DND-41 (cell line): ENCODE measurements at regions not wholly inside any gene's neighbourhood (a gene's known extent, or its start where the extent isn't known, plus 50 kb on each side); places are given as distances from the start of the nearest gene placed in this dataset.
"Not testable (repeated sequence)": the region's sequence is repeated elsewhere in the genome, so short reads cannot be mapped to it uniquely, and the experiment has no call there.

Experiments
- ATAC-seq: fragments of 200-7000 bp; cut with Tn5 transposase; 3 replicates; pipeline ENCODE4 v1.9.1; 2021; ENCODE audit warnings: low read depth; ENCODE audit not compliant: insufficient read depth
- DNase-seq: peaks from one replicate; pipeline ENCODE4 v3.0.0-alpha.2; 2020
- H2AFZ ChIP-seq: 2 replicates; pipeline ENCODE4 v1.6.0; 2012; ENCODE audit warnings: low read depth, low read length
- H3K27ac ChIP-seq: 2 replicates; pipeline ENCODE4 v1.5.1; 2012; ENCODE audit warnings: low read length, inconsistent platforms
- H3K27me3 ChIP-seq: fragments of 200-600 bp; sonication (generic); 2 replicates; pipeline ENCODE4 v1.6.0; 2012; ENCODE audit warnings: low read length, mild to moderate bottlenecking, inconsistent platforms; ENCODE audit not compliant: insufficient read depth, poor library complexity
- H3K36me3 ChIP-seq: 2 replicates; pipeline ENCODE4 v1.5.1; 2012; ENCODE audit warnings: low read length, inconsistent platforms; ENCODE audit not compliant: insufficient read depth
- H3K4me1 ChIP-seq: 2 replicates; pipeline ENCODE4 v1.5.1; 2012; ENCODE audit warnings: mild to moderate bottlenecking, low read length; ENCODE audit not compliant: insufficient read depth
- H3K4me2 ChIP-seq: 2 replicates; pipeline ENCODE4 v1.6.0; 2012; ENCODE audit warnings: mild to moderate bottlenecking, moderate library complexity, low read length, inconsistent platforms; ENCODE audit not compliant: insufficient read depth
- H3K4me3 ChIP-seq, 2 experiments: fragments of 200-600 bp in 1 of 2; shearing (Covaris generic) in 1 of 2; 2 replicates each; pipeline ENCODE4 v1.5.1; 2012 to 2016; ENCODE audit warnings: inconsistent platforms in 2 of 2, low read length in 2 of 2, mild to moderate bottlenecking in 2 of 2, low read depth in 1 of 2, moderate library complexity in 1 of 2
- H3K79me2 ChIP-seq: 2 replicates; pipeline ENCODE4 v1.6.0; 2012; ENCODE audit warnings: low read length, inconsistent platforms; ENCODE audit not compliant: insufficient read depth
- H3K9ac ChIP-seq: 2 replicates; pipeline ENCODE4 v1.6.0; 2012; ENCODE audit warnings: low read depth, mild to moderate bottlenecking, inconsistent platforms, low read length, moderate library complexity
- H3K9me3 ChIP-seq: 2 replicates; pipeline ENCODE4 v1.5.1; 2012; ENCODE audit warnings: low read length, moderate library complexity, mild to moderate bottlenecking, inconsistent platforms; ENCODE audit not compliant: insufficient read depth, severe bottlenecking
- H4K20me1 ChIP-seq: 2 replicates; pipeline ENCODE4 v1.6.0; 2012; ENCODE audit warnings: low read length; ENCODE audit not compliant: insufficient read depth
- EZH2 ChIP-seq: IDR thresholded peaks from 3 replicates; pipeline ENCODE4 v1.6.1; 2012; ENCODE audit warnings: borderline replicate concordance, low read depth, mild to moderate bottlenecking, moderate library complexity, low read length, inconsistent platforms; ENCODE audit not compliant: severe bottlenecking
- TF ChIP-seq, protein P1 (sequence below): IDR thresholded peaks from 2 replicates; pipeline ENCODE4 v1.5.1; 2012; ENCODE audit warnings: borderline replicate concordance, low read length, moderate library complexity, mild to moderate bottlenecking; ENCODE audit not compliant: poor library complexity, severe bottlenecking; ENCODE audit errors: extremely low read depth

DNA sequence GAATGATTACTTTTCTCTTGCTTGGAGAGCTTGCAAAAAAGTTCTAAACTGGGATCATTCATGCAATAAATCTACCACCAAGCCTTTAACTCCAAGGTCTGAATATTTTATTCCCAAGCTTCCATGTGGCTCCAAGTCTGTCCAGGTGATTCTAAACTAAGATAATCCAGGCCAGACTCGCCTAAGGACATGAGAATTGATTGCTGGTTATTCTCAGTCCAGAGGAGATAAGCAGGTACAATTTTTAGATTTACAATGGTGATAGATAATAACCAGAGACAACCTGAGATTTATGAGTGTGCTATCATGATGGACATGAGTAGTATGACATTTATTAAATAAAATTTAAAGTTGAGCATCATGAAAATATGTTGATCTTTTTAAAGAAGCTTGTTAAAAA lies 156.5 kb upstream of the SPRY2 start:
- no peak for DNase-seq
- no peak for TF ChIP-seq EZH2
- TF ChIP-seq, protein P1, sequence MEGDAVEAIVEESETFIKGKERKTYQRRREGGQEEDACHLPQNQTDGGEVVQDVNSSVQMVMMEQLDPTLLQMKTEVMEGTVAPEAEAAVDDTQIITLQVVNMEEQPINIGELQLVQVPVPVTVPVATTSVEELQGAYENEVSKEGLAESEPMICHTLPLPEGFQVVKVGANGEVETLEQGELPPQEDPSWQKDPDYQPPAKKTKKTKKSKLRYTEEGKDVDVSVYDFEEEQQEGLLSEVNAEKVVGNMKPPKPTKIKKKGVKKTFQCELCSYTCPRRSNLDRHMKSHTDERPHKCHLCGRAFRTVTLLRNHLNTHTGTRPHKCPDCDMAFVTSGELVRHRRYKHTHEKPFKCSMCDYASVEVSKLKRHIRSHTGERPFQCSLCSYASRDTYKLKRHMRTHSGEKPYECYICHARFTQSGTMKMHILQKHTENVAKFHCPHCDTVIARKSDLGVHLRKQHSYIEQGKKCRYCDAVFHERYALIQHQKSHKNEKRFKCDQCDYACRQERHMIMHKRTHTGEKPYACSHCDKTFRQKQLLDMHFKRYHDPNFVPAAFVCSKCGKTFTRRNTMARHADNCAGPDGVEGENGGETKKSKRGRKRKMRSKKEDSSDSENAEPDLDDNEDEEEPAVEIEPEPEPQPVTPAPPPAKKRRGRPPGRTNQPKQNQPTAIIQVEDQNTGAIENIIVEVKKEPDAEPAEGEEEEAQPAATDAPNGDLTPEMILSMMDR = no peak
- no peaks in the 10 kb centered on the region for H3K79me2 ChIP-seq
- H3K27ac ChIP-seq = no peak overlapping the region
- no peaks in the 10 kb centered on the region for H3K4me1 ChIP-seq
- no peak overlapping the region for H2AFZ ChIP-seq
- no peak overlapping the region for H3K9ac ChIP-seq
- H4K20me1 ChIP-seq = no peaks in the 10 kb centered on the region
- no peaks in the 10 kb centered on the region for H3K9me3 ChIP-seq
- no peaks in the 10 kb centered on the region for H3K36me3 ChIP-seq
- H3K4me2 ChIP-seq = no peak overlapping the region
- H3K27me3 ChIP-seq = no peaks in the 10 kb centered on the region
- no peak for ATAC-seq
- no peak overlapping the region for H3K4me3 ChIP-seq

DNA sequence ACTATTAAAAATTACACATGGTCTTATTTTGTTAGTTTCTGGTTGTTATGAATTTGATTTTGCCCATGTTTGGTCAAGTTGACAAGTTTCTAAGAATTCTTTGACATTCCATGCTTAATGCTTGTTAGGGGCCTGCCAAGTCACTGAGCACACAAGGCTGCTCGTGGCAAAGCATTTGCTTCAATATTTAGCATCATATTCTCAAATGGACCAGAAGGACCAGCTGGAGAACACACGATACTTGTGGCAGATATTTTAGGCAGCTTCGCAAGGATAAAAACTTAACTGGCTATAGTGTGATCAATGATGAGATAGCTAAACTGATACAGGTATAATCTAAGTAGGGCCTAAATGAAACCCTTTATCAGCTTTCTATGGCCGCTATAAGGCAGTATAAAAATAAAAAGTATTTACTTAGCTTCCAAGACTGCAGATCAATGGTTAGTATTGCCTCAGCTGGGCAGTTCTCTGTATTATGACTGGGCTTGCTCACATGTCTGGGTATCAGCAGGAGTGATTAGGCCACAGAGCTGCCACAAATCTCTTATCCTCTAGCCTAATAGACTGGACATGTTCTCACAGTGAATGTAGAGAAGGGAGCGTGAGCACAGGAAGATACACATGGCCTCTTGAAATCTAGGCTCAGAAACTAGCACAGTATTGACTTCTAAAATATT lies 155.9 kb upstream of the SPRY2 start:
- no peaks in the 10 kb centered on the region for H3K27me3 ChIP-seq
- DNase-seq = no peak
- no peaks in the 10 kb centered on the region for H3K79me2 ChIP-seq
- no peaks in the 10 kb centered on the region for H4K20me1 ChIP-seq
- no peak overlapping the region for H3K9ac ChIP-seq
- no peak overlapping the region for H2AFZ ChIP-seq
- no peak overlapping the region for H3K27ac ChIP-seq
- ATAC-seq = no peak
- no peak overlapping the region for H3K4me3 ChIP-seq
- H3K36me3 ChIP-seq = no peaks in the 10 kb centered on the region
- no peak for TF ChIP-seq EZH2
- TF ChIP-seq, protein P1 = no peak
- H3K4me2 ChIP-seq = no peak overlapping the region
- H3K4me1 ChIP-seq = no peaks in the 10 kb centered on the region
- H3K9me3 ChIP-seq = no peaks in the 10 kb centered on the region

DNA sequence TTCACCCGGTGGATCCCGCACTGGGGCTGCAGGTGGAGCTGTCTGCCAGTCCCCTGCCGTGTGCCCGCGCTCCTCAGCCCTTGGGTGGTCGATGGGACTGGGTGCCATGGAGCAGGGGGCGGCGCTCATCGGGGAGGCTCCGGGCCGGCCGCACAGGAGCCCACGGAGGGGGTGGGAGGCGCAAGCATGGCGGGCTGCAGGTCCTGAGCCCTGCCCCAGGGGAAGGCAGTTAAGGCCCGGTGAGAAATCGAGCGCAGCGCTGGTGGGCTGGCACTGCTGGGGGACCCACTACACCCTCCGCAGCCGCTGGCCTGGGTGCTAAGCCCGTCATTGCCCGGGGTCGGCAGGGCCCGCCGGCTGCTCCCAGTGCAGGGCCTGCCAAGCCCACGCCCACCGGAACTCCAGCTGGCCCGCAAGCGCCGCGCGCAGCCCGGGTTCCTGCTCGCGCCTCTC lies 149.6 kb upstream of the SPRY2 start:
- not testable (repeated sequence) for H3K36me3 ChIP-seq, H3K79me2 ChIP-seq, H3K4me1 ChIP-seq, H3K4me3 ChIP-seq, DNase-seq, ATAC-seq, H4K20me1 ChIP-seq, H3K4me2 ChIP-seq, H3K9me3 ChIP-seq, H3K9ac ChIP-seq, H2AFZ ChIP-seq, H3K27me3 ChIP-seq, H3K27ac ChIP-seq

DNA sequence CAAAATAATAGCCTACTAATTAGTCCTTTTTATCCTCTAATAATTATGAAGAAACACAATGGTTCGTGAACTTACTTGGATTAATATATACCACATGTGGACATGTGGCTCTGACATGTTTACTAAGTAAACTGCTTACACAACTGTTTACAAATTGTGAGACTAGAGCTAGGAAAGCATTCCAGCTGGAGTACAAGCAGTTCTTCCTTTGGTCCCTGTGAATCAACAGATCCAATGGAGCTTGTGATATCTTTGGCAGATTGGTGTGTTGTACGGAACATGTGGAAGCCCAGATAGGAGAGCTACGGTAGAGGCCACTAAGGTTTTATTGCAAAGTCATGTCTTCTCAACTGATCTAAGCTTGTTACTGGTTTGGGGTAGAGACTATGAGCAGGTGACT lies 145.5 kb upstream of the SPRY2 start:
- H2AFZ ChIP-seq = no peak overlapping the region
- no peaks in the 10 kb centered on the region for H4K20me1 ChIP-seq
- H3K9ac ChIP-seq = no peak overlapping the region
- no peak for TF ChIP-seq EZH2
- TF ChIP-seq, protein P1 = no peak
- H3K4me3 ChIP-seq = no peak overlapping the region
- ATAC-seq (no peak), DNase-seq (no peak)
- no peaks in the 10 kb centered on the region for H3K9me3 ChIP-seq
- H3K4me1 ChIP-seq = no peaks in the 10 kb centered on the region
- no peaks in the 10 kb centered on the region for H3K79me2 ChIP-seq
- no peak overlapping the region for H3K4me2 ChIP-seq
- H3K27ac ChIP-seq = no peak overlapping the region
- H3K27me3 ChIP-seq = no peaks in the 10 kb centered on the region
- H3K36me3 ChIP-seq = no peaks in the 10 kb centered on the region
